ENCODE measurements at regions not wholly inside any gene's neighbourhood (a gene's known extent, or its start where the extent isn't known, plus 50 kb on each side); places are given as distances from the start of the nearest gene placed in this dataset.

GRCh38 chr1:208944981-208945451 lies 638.5 kb upstream of the CAMK1G start:
- 0 to 6% methylated on average over 2 of the region's 2 CpGs for WGBS, 2 donors
- ATAC-seq (ENCODE audit: low FRiP score) (no peak), DNase-seq (no peak)
- intact Hi-C loops (cut with DNase I), result no loop called here
- Histone ChIP-seq H3K27me3 (ENCODE audit: control insufficient read depth in 1 of 2, insufficient read depth in 2 of 2, low read length in 1 of 2) (no peaks in the 10 kb centered on the region), H3K4me1 (ENCODE audit: control insufficient read depth in 1 of 2, insufficient read depth in 2 of 2, low read length in 2 of 2) (no peaks in the 10 kb centered on the region), H3K27ac (ENCODE audit: low read depth in 1 of 2, low read length in 2 of 2) (no peak overlapping the region), H3K9me3 (ENCODE audit: control insufficient read depth, low read length) (no peaks in the 10 kb centered on the region), H3K36me3 (ENCODE audit: control insufficient read depth in 1 of 2, insufficient read depth in 2 of 2, low read length in 1 of 2) (no peaks in the 10 kb centered on the region), H3K4me3 (ENCODE audit: low read length in 2 of 2) (no peak overlapping the region)

GRCh38 chr1:208950206-208950605 lies 633.3 kb upstream of the CAMK1G start:
- Histone ChIP-seq H3K9me3 (ENCODE audit: control insufficient read depth, low read length) (no peaks in the 10 kb centered on the region), H3K27me3 (ENCODE audit: control insufficient read depth in 1 of 2, insufficient read depth in 2 of 2, low read length in 1 of 2) (no peaks in the 10 kb centered on the region), H3K27ac (ENCODE audit: low read depth in 1 of 2, low read length in 2 of 2) (no peak overlapping the region), H3K36me3 (ENCODE audit: control insufficient read depth in 1 of 2, insufficient read depth in 2 of 2, low read length in 1 of 2) (no peaks in the 10 kb centered on the region), H3K4me3 (ENCODE audit: low read length in 2 of 2) (no peak overlapping the region), H3K4me1 (ENCODE audit: control insufficient read depth in 1 of 2, insufficient read depth in 2 of 2, low read length in 2 of 2) (no peaks in the 10 kb centered on the region)
- ATAC-seq (ENCODE audit: low FRiP score) (no peak), DNase-seq (no peak)
- 68 to 73% methylated on average over 3 of the region's 3 CpGs for WGBS, 2 donors
- intact Hi-C loops (cut with DNase I), result no loop called here

GRCh38 chr1:208951026-208951525 lies 632.4 kb upstream of the CAMK1G start:
- ATAC-seq (ENCODE audit: low FRiP score) (no peak), DNase-seq (no peak)
- Histone ChIP-seq H3K27ac (ENCODE audit: low read depth in 1 of 2, low read length in 2 of 2) (no peak overlapping the region), H3K9me3 (ENCODE audit: control insufficient read depth, low read length) (no peaks in the 10 kb centered on the region), H3K4me1 (ENCODE audit: control insufficient read depth in 1 of 2, insufficient read depth in 2 of 2, low read length in 2 of 2) (no peaks in the 10 kb centered on the region), H3K36me3 (ENCODE audit: control insufficient read depth in 1 of 2, insufficient read depth in 2 of 2, low read length in 1 of 2) (no peaks in the 10 kb centered on the region), H3K27me3 (ENCODE audit: control insufficient read depth in 1 of 2, insufficient read depth in 2 of 2, low read length in 1 of 2) (no peaks in the 10 kb centered on the region), H3K4me3 (ENCODE audit: low read length in 2 of 2) (no peak overlapping the region)
- intact Hi-C loops (cut with DNase I), result no loop called here
- WGBS, 2 donors, result 88 to 89% methylated on average over 5 of the region's 5 CpGs

GRCh38 chr1:208951908-208952307 lies 631.6 kb upstream of the CAMK1G start:
- H3K4me3 ChIP-seq (ENCODE audit: low read length in 2 of 2), result no peak overlapping the region
- H3K9me3 ChIP-seq (ENCODE audit: control insufficient read depth, low read length), result no peaks in the 10 kb centered on the region
- no peaks in the 10 kb centered on the region for H3K4me1 ChIP-seq (ENCODE audit: control insufficient read depth in 1 of 2, insufficient read depth in 2 of 2, low read length in 2 of 2)
- no peak overlapping the region for H3K27ac ChIP-seq (ENCODE audit: low read depth in 1 of 2, low read length in 2 of 2)
- DNase-seq, result no peak
- H3K27me3 ChIP-seq (ENCODE audit: control insufficient read depth in 1 of 2, insufficient read depth in 2 of 2, low read length in 1 of 2), result no peaks in the 10 kb centered on the region
- H3K36me3 ChIP-seq (ENCODE audit: control insufficient read depth in 1 of 2, insufficient read depth in 2 of 2, low read length in 1 of 2), result no peaks in the 10 kb centered on the region
- no peak for ATAC-seq (ENCODE audit: low FRiP score)
- intact Hi-C loops (cut with DNase I), result no loop called here

- peaks cover 3% of the 10 kb centered on the region for H3K9me3 ChIP-seq (ENCODE audit: control insufficient read depth, low read length)
- ATAC-seq (ENCODE audit: low FRiP score) (no peak), DNase-seq (no peak)
- H3K4me3 ChIP-seq (ENCODE audit: low read length in 2 of 2), result no peak overlapping the region
- no peak overlapping the region for H3K27ac ChIP-seq (ENCODE audit: low read depth in 1 of 2, low read length in 2 of 2)
- no peaks in the 10 kb centered on the region for H3K36me3 ChIP-seq (ENCODE audit: control insufficient read depth in 1 of 2, insufficient read depth in 2 of 2, low read length in 1 of 2)
- H3K27me3 ChIP-seq (ENCODE audit: control insufficient read depth in 1 of 2, insufficient read depth in 2 of 2, low read length in 1 of 2), result peaks cover 0 to 1% of the 10 kb centered on the region in 2 donors
- intact Hi-C loops (cut with DNase I), result no loop called here
- no peaks in the 10 kb centered on the region for H3K4me1 ChIP-seq (ENCODE audit: control insufficient read depth in 1 of 2, insufficient read depth in 2 of 2, low read length in 2 of 2)
Measured at GRCh38 chr1:208962867-208963266, 620.6 kb upstream of the CAMK1G start.

GRCh38 chr1:208965351-208965750 lies 618.2 kb upstream of the CAMK1G start:
- intact Hi-C loops (cut with DNase I), result no loop called here
- ATAC-seq (ENCODE audit: low FRiP score) (no peak), DNase-seq (no peak)
- Histone ChIP-seq H3K9me3 (ENCODE audit: control insufficient read depth, low read length) (no peaks in the 10 kb centered on the region), H3K27ac (ENCODE audit: low read depth in 1 of 2, low read length in 2 of 2) (no peak overlapping the region), H3K36me3 (ENCODE audit: control insufficient read depth in 1 of 2, insufficient read depth in 2 of 2, low read length in 1 of 2) (no peaks in the 10 kb centered on the region), H3K27me3 (ENCODE audit: control insufficient read depth in 1 of 2, insufficient read depth in 2 of 2, low read length in 1 of 2) (peaks cover 0 to 1% of the 10 kb centered on the region in 2 donors), H3K4me3 (ENCODE audit: low read length in 2 of 2) (no peak overlapping the region), H3K4me1 (ENCODE audit: control insufficient read depth in 1 of 2, insufficient read depth in 2 of 2, low read length in 2 of 2) (no peaks in the 10 kb centered on the region)

- Histone ChIP-seq H3K27ac (ENCODE audit: low read depth in 1 of 2, low read length in 2 of 2) (no peak overlapping the region), H3K4me1 (ENCODE audit: control insufficient read depth in 1 of 2, insufficient read depth in 2 of 2, low read length in 2 of 2) (no peaks in the 10 kb centered on the region), H3K9me3 (ENCODE audit: control insufficient read depth, low read length) (no peaks in the 10 kb centered on the region), H3K27me3 (ENCODE audit: control insufficient read depth in 1 of 2, insufficient read depth in 2 of 2, low read length in 1 of 2) (peaks cover 0 to 1% of the 10 kb centered on the region in 2 donors), H3K36me3 (ENCODE audit: control insufficient read depth in 1 of 2, insufficient read depth in 2 of 2, low read length in 1 of 2) (no peaks in the 10 kb centered on the region), H3K4me3 (ENCODE audit: low read length in 2 of 2) (no peak overlapping the region)
- ATAC-seq (ENCODE audit: low FRiP score), result no peak
- WGBS, 2 donors, result 85% methylated on average over 4 of the region's 4 CpGs
- intact Hi-C loops (cut with DNase I), result no loop called here
- no peak for DNase-seq
Measured at GRCh38 chr1:208967334-208967733, 616.2 kb upstream of the CAMK1G start.

GRCh38 chr1:208974717-208975116 lies 608.8 kb upstream of the CAMK1G start:
- H3K4me1 ChIP-seq (ENCODE audit: control insufficient read depth in 1 of 2, insufficient read depth in 2 of 2, low read length in 2 of 2), result no peaks in the 10 kb centered on the region
- DNase-seq (no peak), ATAC-seq (ENCODE audit: low FRiP score) (no peak)
- 85 to 88% methylated on average over 4 of the region's 4 CpGs for WGBS, 2 donors
- no peaks in the 10 kb centered on the region for H3K36me3 ChIP-seq (ENCODE audit: control insufficient read depth in 1 of 2, insufficient read depth in 2 of 2, low read length in 1 of 2)
- H3K9me3 ChIP-seq (ENCODE audit: control insufficient read depth, low read length), result no peaks in the 10 kb centered on the region
- H3K4me3 ChIP-seq (ENCODE audit: low read length in 2 of 2), result no peak overlapping the region
- H3K27me3 ChIP-seq (ENCODE audit: control insufficient read depth in 1 of 2, insufficient read depth in 2 of 2, low read length in 1 of 2), result no peaks in the 10 kb centered on the region
- H3K27ac ChIP-seq (ENCODE audit: low read depth in 1 of 2, low read length in 2 of 2), result no peak overlapping the region
- intact Hi-C loops (cut with DNase I), result no loop called here

- no peak overlapping the region for H3K27ac ChIP-seq (ENCODE audit: low read depth in 1 of 2, low read length in 2 of 2)
- no peaks in the 10 kb centered on the region for H3K36me3 ChIP-seq (ENCODE audit: control insufficient read depth in 1 of 2, insufficient read depth in 2 of 2, low read length in 1 of 2)
- H3K4me1 ChIP-seq (ENCODE audit: control insufficient read depth in 1 of 2, insufficient read depth in 2 of 2, low read length in 2 of 2), result no peaks in the 10 kb centered on the region
- intact Hi-C loops (cut with DNase I), result no loop called here
- DNase-seq (no peak), ATAC-seq (ENCODE audit: low FRiP score) (no peak)
- H3K9me3 ChIP-seq (ENCODE audit: control insufficient read depth, low read length), result no peaks in the 10 kb centered on the region
- no peaks in the 10 kb centered on the region for H3K27me3 ChIP-seq (ENCODE audit: control insufficient read depth in 1 of 2, insufficient read depth in 2 of 2, low read length in 1 of 2)
- 92 to 94% methylated on average over 2 of the region's 2 CpGs for WGBS, 2 donors
- H3K4me3 ChIP-seq (ENCODE audit: low read length in 2 of 2), result no peak overlapping the region
Measured at GRCh38 chr1:208975456-208975855, 608.1 kb upstream of the CAMK1G start.
